Mucosa of descending colon (tissue), 3 donors: ENCODE measurements at regions not wholly inside any gene's neighbourhood (a gene's known extent, or its start where the extent isn't known, plus 50 kb on each side); places are given as distances from the start of the nearest gene placed in this dataset.

Experiments
- ATAC-seq: fragments of 200-7000 bp; cut with Tn5 transposase; one replicate; pipeline ENCODE4 v1.9.1; 2020; ENCODE audit warnings: mild to moderate bottlenecking, moderate library complexity
- DNase-seq, 3 donors: peaks; one replicate each; pipeline ENCODE4 v3.0.0-alpha.2; 2020
- H3K36me3 ChIP-seq: fragments of 200-600 bp; one replicate; pipeline ENCODE4 v1.8.0; 2021; ENCODE audit warnings: low read depth, mild to moderate bottlenecking
- H3K4me1 ChIP-seq: fragments of 200-600 bp; one replicate; pipeline ENCODE4 v1.8.0; 2021; ENCODE audit warnings: low read depth, mild to moderate bottlenecking
- H3K4me3 ChIP-seq: fragments of 200-600 bp; one replicate; pipeline ENCODE4 v1.8.0; 2021; ENCODE audit warnings: mild to moderate bottlenecking
- H3K9me3 ChIP-seq: fragments of 200-600 bp; one replicate; pipeline ENCODE4 v1.8.0; 2021; ENCODE audit warnings: mild to moderate bottlenecking
- intact Hi-C, 2 donors: fragments of 100-400 bp; cut with DNase I in 1 of 2; cut with micrococcal nuclease in 1 of 2; formaldehyde crosslinking; loops; one replicate each; pipeline versions ENCODE4 v1.11.0 to v1.11.1; 2022; cut with DNase I, micrococcal nuclease
- TF ChIP-seq, protein P1 (sequence below): fragments of 200-600 bp; IDR thresholded peaks from one replicate; pipeline ENCODE4 v1.8.0; 2022; ENCODE audit warnings: antibody characterized with exemption, mild to moderate bottlenecking
- donor health status: DM: no; HTN: no; CAD: no; lungs with moderate emphysema.
- donor health status: DM: no; HTN: no; CAD: no.
- donor health status: DM: no; HTN: yes; CAD: no.

DNA sequence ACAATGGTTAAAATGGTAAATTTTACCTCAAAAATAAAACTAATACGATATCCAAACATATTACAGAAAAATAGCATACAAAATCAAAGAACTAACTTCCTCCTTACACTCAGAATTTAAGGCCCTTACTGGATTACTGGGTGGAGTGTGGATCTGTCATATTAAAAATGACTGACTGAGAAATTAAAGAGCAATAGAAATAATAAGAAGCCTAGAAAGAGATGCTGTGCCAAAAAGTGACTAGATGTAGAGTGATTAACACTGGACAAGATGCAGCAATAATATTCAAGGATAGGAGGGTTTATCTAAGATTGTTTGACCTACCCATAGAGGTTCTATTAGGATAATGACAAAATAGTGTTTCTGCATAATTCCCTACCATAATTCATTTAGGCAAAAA, 424.3 kb downstream of the SETD4 start:
- Histone ChIP-seq H3K4me3 (no peak overlapping the region), H3K9me3 (no peaks in the 10 kb centered on the region), H3K36me3 (no peaks in the 10 kb centered on the region), H3K4me1 (no peaks in the 10 kb centered on the region)
- intact Hi-C loops = no loop called here
- no peak for ATAC-seq
- TF ChIP-seq, protein P1, sequence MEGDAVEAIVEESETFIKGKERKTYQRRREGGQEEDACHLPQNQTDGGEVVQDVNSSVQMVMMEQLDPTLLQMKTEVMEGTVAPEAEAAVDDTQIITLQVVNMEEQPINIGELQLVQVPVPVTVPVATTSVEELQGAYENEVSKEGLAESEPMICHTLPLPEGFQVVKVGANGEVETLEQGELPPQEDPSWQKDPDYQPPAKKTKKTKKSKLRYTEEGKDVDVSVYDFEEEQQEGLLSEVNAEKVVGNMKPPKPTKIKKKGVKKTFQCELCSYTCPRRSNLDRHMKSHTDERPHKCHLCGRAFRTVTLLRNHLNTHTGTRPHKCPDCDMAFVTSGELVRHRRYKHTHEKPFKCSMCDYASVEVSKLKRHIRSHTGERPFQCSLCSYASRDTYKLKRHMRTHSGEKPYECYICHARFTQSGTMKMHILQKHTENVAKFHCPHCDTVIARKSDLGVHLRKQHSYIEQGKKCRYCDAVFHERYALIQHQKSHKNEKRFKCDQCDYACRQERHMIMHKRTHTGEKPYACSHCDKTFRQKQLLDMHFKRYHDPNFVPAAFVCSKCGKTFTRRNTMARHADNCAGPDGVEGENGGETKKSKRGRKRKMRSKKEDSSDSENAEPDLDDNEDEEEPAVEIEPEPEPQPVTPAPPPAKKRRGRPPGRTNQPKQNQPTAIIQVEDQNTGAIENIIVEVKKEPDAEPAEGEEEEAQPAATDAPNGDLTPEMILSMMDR = no peak
- no peak for DNase-seq

DNA sequence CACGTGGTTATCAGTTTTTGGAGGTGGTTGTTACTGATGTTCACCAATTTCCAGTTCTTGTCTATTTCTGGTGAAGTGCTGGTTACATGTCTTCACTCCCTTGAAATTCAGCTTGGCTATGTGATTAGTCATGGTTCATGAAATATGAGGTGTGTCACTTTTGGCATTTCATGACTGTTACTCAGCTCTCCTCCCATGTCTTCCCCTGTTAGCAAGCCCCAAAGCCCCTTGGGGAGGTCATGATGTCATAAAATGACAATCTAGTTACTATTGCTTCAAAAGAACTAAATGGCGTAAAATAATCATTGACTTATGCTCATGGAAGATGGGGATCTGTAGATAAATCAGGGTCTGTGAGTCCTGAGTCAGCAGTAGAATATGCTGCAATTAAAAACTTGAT, 425.1 kb downstream of the SETD4 start:
- H3K4me1 ChIP-seq = no peaks in the 10 kb centered on the region
- H3K9me3 ChIP-seq = no peaks in the 10 kb centered on the region
- ATAC-seq (no peak), DNase-seq (no peak)
- no peak overlapping the region for H3K4me3 ChIP-seq
- H3K36me3 ChIP-seq = no peaks in the 10 kb centered on the region
- intact Hi-C loops = no loop called here
- TF ChIP-seq, protein P1 = no peak

DNA sequence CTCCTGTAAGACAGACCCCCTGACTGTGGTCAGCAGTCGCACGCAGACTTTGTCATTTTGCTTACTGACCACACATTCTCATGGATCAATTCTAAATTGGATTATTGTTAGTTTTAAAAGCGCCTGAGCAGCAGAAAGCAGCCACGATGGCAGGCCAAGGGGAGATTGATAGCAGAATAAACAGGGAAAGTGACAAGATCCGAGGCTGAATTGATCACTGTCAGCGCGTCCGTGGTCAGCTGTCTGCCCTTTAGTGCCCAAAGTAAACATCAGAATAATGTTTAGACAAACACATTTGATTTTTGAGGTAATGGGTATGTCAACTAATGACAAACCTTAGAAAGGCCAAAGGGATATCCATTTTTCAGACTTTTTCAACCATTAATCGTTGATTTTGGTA, 426.8 kb downstream of the SETD4 start:
- Histone ChIP-seq H3K4me1 (no peaks in the 10 kb centered on the region), H3K36me3 (no peaks in the 10 kb centered on the region), H3K9me3 (no peaks in the 10 kb centered on the region), H3K4me3 (no peak overlapping the region)
- TF ChIP-seq, protein P1 = no peak
- intact Hi-C loops = no loop called here
- DNase-seq = no peak
- ATAC-seq = no peak

DNA sequence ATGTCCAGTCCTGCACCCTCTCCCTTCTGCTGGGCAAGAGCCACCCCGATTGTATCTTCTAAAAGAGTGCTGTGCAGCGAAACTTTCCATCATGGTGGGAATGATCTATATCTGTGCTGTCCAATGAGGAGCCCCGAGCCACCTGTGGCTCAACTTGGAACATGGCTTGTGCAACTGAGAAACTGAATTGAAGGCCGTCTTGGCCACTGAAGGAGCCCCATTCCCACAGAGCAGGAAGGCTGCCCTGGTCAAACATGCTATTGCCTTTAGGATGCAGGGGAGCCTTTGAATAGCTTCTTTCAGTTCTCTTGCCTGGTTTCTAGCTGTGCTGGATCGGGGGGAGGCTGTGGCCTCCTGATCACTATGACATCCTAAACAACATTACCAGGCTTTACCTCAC, 427.6 kb downstream of the SETD4 start:
- H3K9me3 ChIP-seq = no peaks in the 10 kb centered on the region
- intact Hi-C loops = no loop called here
- no peak for ATAC-seq

DNA sequence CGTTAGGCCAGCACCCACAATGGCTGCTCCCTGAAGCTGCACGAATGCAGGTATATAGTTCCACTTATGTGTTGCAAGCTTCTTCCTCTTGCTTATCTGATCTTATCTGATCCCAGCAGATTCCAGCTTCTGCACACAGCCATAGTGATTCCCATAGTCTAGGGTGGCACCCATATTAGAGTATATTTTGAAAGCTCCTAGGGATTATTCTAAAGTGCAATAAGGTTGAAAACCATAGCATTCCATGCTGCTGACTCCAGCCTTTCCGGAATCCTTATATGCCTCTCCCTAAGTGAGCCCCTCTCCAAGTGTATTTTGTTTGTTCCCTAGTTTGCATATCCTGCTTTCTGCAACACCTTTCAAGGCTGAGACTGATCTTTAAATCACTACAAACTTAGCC, 432.0 kb downstream of the SETD4 start:
- H3K4me3 ChIP-seq = no peak overlapping the region
- ATAC-seq = no peak
- intact Hi-C loops = no loop called here
- TF ChIP-seq, protein P1 = no peak
- no peak for DNase-seq
- H3K36me3 ChIP-seq = no peaks in the 10 kb centered on the region
- no peaks in the 10 kb centered on the region for H3K4me1 ChIP-seq
- H3K9me3 ChIP-seq = no peaks in the 10 kb centered on the region

More for the DNA sequence above, 427.6 kb downstream of the SETD4 start:
- TF ChIP-seq, protein P1 = no peak
- Histone ChIP-seq H3K36me3 (no peaks in the 10 kb centered on the region), H3K4me1 (no peaks in the 10 kb centered on the region), H3K4me3 (no peak overlapping the region)
- no peak for DNase-seq

DNA sequence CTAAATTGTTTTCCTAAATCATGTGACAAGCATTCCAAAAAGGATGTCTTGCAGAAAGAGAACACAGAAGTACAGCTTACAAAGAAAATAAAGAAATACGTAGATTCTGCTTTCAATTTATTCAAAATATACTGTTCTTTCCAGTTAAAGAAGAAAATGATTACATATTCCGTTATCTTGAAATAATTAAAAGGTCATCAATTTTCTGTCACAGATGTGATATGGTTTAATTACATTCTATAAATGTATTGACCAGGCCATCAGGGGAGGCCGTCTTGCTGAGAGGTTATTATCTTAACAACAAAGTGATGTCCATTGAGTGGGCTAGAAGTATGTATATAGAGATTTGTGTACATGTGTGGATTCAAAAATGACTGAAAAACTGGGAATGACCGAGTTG, 432.9 kb downstream of the SETD4 start:
- Histone ChIP-seq H3K4me1 (no peaks in the 10 kb centered on the region), H3K36me3 (no peaks in the 10 kb centered on the region), H3K9me3 (no peaks in the 10 kb centered on the region), H3K4me3 (no peak overlapping the region)
- TF ChIP-seq, protein P1 = no peak
- intact Hi-C loops = no loop called here
- DNase-seq (no peak), ATAC-seq (no peak)
